ENCODE measurements at regions not wholly inside any gene's neighbourhood (a gene's known extent, or its start where the extent isn't known, plus 50 kb on each side); places are given as distances from the start of the nearest gene placed in this dataset.
"Not testable (repeated sequence)": the region's sequence is repeated elsewhere in the genome, so short reads cannot be mapped to it uniquely, and the experiment has no call there.

DNA sequence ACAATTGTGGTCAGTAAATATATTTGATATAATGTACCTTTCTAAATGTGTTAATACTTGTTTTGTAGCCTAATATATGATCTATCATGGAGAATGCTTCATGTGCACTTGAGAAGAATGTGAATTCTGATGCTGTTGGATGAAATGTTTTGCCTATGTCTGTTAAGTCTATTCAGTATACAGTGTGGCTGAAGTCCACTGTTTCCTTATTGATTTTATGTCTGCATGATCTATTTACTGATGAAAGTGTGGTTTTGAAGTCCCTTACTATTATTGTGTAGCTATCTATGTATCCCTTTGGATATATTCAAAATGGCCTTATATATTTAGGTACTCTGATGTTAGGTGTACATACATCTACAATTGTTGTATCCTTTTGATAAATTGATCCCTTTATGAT is 515.8 kb upstream of the EPHA5 start:
- Mint-ChIP-seq H3K36me3 (no peaks in the 10 kb centered on the region), H3K4me3 (no peak overlapping the region), H3K27ac (no peak overlapping the region), H3K9me3 (peaks cover 9% of the 10 kb centered on the region), H3K27me3 (no peaks in the 10 kb centered on the region), H3K4me1 (no peaks in the 10 kb centered on the region)
- CTCF ChIA-PET = no interaction called here
- no peak for DNase-seq

DNA sequence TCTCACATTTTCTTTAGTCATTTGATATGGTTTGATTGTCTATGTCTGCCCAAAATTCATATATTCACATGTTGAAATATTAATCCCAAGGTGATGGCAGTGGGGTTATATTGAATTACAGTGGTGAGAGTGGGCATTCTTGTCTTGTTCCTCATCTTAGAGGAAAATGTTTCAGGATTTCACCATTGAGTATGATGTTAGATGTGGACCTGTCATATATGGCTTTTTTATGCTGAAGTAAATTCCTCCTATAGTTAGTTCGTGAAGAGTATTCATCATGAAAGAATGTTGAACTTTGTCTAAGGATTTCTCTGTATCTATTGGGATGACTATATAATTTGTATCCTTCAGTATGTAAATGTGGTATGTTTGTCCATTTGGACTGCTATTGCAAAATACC is 512.3 kb upstream of the EPHA5 start:
- no peaks in the 10 kb centered on the region for H3K36me3 Mint-ChIP-seq
- H3K4me3 Mint-ChIP-seq = no peak overlapping the region
- no peaks in the 10 kb centered on the region for H3K4me1 Mint-ChIP-seq
- CTCF ChIA-PET = no interaction called here
- H3K27me3 Mint-ChIP-seq = no peaks in the 10 kb centered on the region
- H3K27ac Mint-ChIP-seq = no peak overlapping the region
- no peak for DNase-seq
- peaks cover 11% of the 10 kb centered on the region for H3K9me3 Mint-ChIP-seq

DNA sequence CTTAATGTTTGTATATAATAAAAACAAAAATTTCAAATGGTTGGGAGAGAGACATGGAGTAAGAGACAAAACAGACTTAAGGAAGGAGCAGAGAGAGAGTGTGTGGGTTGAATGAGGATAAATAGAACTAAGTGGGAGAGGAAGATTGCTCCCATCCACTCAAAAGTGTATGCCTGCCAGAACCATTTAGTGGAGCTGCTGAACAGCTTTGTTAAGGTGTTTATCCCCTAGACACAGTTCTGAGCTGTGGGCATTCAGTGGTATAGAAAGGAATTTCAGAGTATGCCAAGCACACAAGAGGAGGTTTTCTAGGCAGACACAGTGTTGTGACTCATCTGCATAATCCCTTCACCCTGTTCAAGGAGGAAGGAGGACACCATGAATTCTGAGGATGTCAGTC is 508.6 kb upstream of the EPHA5 start:
- H3K9me3 Mint-ChIP-seq = peaks cover 7% of the 10 kb centered on the region
- CTCF ChIA-PET = no interaction called here
- no peak overlapping the region for H3K4me3 Mint-ChIP-seq
- H3K27me3 Mint-ChIP-seq = no peaks in the 10 kb centered on the region
- no peaks in the 10 kb centered on the region for H3K36me3 Mint-ChIP-seq
- DNase-seq = no peak
- H3K4me1 Mint-ChIP-seq = no peaks in the 10 kb centered on the region
- H3K27ac Mint-ChIP-seq = no peak overlapping the region

DNA sequence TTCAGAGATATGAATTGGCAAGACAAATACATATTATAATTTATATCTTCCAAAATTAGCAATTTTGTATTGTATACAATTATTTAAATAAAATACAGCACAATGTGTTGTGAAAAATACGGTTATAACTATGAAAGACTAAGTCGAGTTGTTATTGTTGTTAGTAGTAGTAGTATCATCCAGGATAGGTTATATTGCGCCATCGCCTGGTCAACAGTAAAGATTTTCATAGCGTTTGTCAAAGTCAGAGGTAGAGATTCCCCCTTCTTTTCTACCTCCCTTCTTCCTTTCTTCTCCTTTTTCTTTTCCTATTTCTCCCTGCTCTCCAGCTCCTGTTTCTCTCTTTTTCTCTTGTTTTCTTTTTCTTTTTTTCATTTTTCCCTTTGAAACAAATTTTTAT is 499.1 kb upstream of the EPHA5 start:
- H3K36me3 Mint-ChIP-seq = no peaks in the 10 kb centered on the region

DNA sequence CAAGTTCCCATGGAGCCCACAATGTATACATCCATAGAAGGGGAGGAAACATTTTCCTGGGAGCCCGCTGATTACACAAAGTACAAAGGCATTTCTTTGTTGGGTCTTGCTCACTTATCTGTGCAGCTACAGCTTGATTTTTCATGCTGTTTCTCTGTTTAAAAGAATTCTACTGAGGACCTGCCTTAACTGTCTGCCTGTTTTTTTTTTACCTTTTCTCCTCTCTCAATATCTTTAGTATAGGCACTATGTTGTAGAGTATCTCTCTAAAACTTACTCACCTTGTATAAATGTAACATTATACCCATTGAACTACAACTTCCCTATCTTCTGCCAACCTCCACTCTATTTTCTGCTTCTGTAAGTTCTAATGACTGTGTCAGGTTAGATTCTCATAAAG is 494.6 kb upstream of the EPHA5 start:
- CTCF ChIA-PET = no interaction called here
- H3K27me3 Mint-ChIP-seq = no peaks in the 10 kb centered on the region
- no peak overlapping the region for H3K4me3 Mint-ChIP-seq
- H3K27ac Mint-ChIP-seq = no peak overlapping the region
- no peaks in the 10 kb centered on the region for H3K36me3 Mint-ChIP-seq
- no peak for DNase-seq
- peaks cover 9% of the 10 kb centered on the region for H3K9me3 Mint-ChIP-seq
- H3K4me1 Mint-ChIP-seq = no peaks in the 10 kb centered on the region

More for the DNA sequence above, 499.1 kb upstream of the EPHA5 start:
- Mint-ChIP-seq H3K4me1 (no peaks in the 10 kb centered on the region), H3K27me3 (no peaks in the 10 kb centered on the region), H3K4me3 (no peak overlapping the region), H3K9me3 (peaks cover 8% of the 10 kb centered on the region), H3K27ac (no peak overlapping the region)
- CTCF ChIA-PET = no interaction called here
- no peak for DNase-seq

DNA sequence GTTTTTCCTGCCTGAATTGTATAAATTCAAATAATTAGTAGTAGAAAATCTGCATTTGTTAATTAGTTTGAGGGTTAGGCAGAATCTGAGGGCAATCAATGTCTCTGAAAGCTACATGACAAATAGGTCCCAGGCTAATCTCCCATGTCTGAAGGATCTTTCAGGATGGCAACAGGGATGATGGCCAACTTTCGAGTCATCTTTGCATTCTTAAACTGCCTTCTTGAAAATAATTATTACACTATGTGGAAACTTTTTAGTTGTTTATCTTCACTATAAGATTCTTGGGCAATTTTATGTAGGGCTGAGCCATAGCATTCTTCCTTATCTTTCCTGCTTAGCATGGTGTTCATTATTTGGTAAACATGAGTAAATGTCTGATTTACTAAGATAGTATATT is 490.3 kb upstream of the EPHA5 start:
- H3K36me3 Mint-ChIP-seq = no peaks in the 10 kb centered on the region
- peaks cover 18% of the 10 kb centered on the region for H3K9me3 Mint-ChIP-seq
- H3K27ac Mint-ChIP-seq = no peak overlapping the region
- H3K27me3 Mint-ChIP-seq = no peaks in the 10 kb centered on the region
- H3K4me1 Mint-ChIP-seq = no peaks in the 10 kb centered on the region
- CTCF ChIA-PET = no interaction called here
- H3K4me3 Mint-ChIP-seq = no peak overlapping the region
- no peak for DNase-seq

DNA sequence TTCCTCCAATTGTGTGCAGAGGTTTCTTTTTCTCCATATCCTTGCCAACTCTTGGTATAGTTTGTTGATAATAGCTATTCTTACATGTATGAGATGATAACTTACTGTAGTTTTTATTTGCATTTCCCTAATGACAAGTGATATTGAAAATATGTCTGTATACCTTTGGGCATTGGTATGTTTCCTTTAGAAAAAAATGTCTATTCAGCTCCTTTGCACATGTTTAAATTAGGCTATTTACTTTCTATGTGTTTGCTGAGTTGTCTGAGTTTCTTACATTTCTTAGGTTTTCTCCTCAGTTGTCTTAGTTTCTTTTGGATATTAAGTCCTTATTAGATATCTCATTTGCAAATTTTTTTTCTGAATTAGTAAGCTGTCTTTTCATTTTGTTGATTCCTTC is 487.3 kb upstream of the EPHA5 start:
- peaks cover 13% of the 10 kb centered on the region for H3K9me3 Mint-ChIP-seq
- CTCF ChIA-PET = no interaction called here
- H3K27ac Mint-ChIP-seq = no peak overlapping the region
- DNase-seq = no peak
- no peak overlapping the region for H3K4me3 Mint-ChIP-seq
- no peaks in the 10 kb centered on the region for H3K36me3 Mint-ChIP-seq
- H3K4me1 Mint-ChIP-seq = no peaks in the 10 kb centered on the region
- no peaks in the 10 kb centered on the region for H3K27me3 Mint-ChIP-seq

DNA sequence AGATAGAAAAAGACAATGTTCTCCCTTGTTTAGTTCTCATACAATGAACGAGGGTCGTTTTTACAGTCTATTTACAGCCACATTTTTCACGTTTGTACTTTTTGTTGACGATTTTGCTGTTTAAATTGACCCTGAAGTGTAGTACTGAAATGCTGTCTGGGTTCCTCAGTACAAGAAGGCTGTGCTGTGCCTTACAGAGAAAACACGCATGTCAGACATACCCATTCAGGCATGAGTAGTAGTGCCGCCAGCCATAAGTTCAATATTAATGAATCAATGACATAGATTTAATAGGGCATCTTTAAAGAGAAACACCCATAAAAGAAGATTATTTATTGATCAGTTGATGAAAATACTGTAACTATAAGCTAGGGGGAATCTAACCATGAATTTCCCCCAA is 459.8 kb upstream of the EPHA5 start:
- no peaks in the 10 kb centered on the region for H3K36me3 Mint-ChIP-seq
- no peak overlapping the region for H3K4me3 Mint-ChIP-seq
- CTCF ChIA-PET = no interaction called here
- DNase-seq = no peak
- H3K9me3 Mint-ChIP-seq = no peaks in the 10 kb centered on the region
- H3K27me3 Mint-ChIP-seq = no peaks in the 10 kb centered on the region
- no peak overlapping the region for H3K27ac Mint-ChIP-seq
- no peaks in the 10 kb centered on the region for H3K4me1 Mint-ChIP-seq

DNA sequence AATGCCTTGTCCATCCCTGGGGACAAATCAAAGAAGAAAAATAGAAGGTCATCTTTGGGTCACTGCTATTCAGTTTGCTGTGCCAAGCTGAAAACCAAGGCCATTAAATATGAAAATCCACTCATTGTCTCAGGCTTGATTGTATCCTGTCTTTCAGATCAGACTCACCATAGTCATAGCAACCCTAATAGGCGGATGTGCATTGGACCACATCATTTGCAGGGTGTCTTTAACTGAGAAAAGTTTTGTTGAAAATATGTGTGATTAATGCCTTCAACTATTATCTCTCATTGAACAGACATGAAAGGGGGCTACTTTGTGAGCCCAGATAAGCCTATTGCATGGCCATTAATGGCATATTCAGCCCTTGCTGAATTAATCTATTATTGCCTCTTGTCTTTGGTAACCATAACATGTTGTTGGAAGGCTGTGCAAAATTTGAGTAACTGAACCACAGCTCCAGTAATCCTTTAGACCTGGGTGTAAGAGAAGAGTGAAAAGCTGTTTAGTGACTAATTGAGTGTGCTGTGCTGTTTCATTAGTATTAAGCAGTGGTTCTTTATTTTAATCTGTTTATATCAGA is 453.6 kb upstream of the EPHA5 start:
- Mint-ChIP-seq H3K9me3 (no peaks in the 10 kb centered on the region), H3K36me3 (no peaks in the 10 kb centered on the region), H3K4me1 (no peaks in the 10 kb centered on the region), H3K4me3 (no peak overlapping the region), H3K27me3 (no peaks in the 10 kb centered on the region), H3K27ac (no peak overlapping the region)
- no peak for DNase-seq
- CTCF ChIA-PET = no interaction called here

DNA sequence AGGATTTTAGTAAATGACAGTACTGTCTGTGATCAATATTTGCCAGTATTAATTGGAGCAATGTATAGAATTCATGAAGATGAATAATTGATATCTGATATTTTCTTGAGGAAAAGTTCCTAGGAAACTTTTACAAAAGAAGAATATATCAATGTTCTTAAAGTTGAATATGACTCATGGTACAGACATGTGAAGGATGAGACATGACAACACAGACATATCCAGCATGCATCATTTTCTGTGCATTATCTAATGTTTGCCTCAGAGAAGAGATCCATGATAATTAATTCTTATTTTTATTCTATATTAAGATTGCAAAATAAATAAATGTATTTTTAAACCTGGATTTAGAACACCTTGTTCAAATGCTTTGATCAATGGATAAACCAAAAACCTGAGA is 452.9 kb upstream of the EPHA5 start:
- H3K4me3 Mint-ChIP-seq = no peak overlapping the region
- no peaks in the 10 kb centered on the region for H3K27me3 Mint-ChIP-seq
- H3K27ac Mint-ChIP-seq = no peak overlapping the region
- H3K36me3 Mint-ChIP-seq = no peaks in the 10 kb centered on the region
- no peak for DNase-seq
- CTCF ChIA-PET = no interaction called here
- H3K9me3 Mint-ChIP-seq = no peaks in the 10 kb centered on the region
- no peaks in the 10 kb centered on the region for H3K4me1 Mint-ChIP-seq

DNA sequence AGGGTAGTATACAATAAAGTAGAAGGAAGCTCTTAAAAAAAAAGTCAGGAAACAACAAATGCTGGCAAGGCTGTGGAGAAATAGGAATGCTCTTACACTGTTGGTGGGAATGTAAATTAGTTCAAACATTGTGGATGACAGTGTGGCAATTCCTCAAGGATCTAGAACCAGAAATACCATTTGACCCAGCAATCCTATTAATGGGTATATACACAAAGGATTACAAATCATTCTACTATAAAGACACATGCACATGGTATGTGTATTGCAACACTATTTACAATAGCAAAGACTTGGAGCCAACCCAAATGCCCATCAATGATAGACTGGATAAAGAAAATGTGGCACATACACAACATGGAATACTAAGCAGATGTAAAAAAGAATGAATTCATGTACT is 444.9 kb upstream of the EPHA5 start:
- CTCF ChIA-PET, H3K4me1 Mint-ChIP-seq, DNase-seq, H3K36me3 Mint-ChIP-seq, H3K4me3 Mint-ChIP-seq, H3K27me3 Mint-ChIP-seq, H3K27ac Mint-ChIP-seq: not testable (repeated sequence)
- peaks cover 18% of the 10 kb centered on the region for H3K9me3 Mint-ChIP-seq

DNA sequence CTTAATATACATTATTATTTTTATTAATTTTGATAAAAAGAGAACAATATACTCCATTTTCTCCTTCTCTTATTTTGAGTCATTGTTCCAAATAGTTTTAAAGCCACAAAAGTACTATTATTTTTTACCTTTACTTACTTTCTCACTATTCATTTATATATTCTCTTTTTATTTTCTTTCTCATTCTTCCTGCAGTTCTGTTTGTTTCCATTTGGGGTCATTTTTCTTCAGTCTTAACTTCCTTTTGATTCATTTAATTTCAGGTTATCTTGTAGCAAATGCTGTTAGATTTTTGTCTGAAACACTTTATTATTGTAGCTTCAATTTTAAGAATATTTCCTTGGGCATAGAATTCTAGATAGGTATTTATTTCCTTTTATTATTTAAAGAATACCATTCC is 438.6 kb upstream of the EPHA5 start:
- Mint-ChIP-seq H3K27me3 (no peaks in the 10 kb centered on the region), H3K36me3 (no peaks in the 10 kb centered on the region), H3K4me3 (no peak overlapping the region), H3K27ac (no peak overlapping the region), H3K9me3 (peaks cover 7% of the 10 kb centered on the region), H3K4me1 (no peaks in the 10 kb centered on the region)
- CTCF ChIA-PET = no interaction called here
- no peak for DNase-seq

DNA sequence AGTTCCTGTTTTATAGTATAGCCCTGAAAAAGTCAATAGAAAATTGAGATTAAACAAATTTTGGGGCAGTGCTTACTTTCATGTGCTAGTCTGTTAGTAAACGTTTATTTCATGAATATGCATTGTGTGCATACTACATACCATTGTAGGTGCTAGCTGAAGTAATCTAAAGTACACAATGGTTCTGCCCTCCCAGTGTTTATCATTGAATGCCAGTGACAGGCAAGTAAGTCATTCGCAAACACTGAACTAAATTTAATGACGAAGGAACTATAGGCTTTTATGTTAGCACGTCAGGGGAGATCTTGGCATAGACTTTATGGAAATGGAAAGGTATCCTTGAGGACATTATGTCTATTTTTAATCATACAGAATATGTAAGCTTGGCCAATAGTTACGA is 426.9 kb upstream of the EPHA5 start:
- CTCF ChIA-PET = no interaction called here
- Mint-ChIP-seq H3K36me3 (no peaks in the 10 kb centered on the region), H3K4me1 (no peaks in the 10 kb centered on the region), H3K4me3 (no peak overlapping the region), H3K27me3 (no peaks in the 10 kb centered on the region), H3K9me3 (peaks cover 12% of the 10 kb centered on the region), H3K27ac (no peak overlapping the region)
- no peak for DNase-seq

DNA sequence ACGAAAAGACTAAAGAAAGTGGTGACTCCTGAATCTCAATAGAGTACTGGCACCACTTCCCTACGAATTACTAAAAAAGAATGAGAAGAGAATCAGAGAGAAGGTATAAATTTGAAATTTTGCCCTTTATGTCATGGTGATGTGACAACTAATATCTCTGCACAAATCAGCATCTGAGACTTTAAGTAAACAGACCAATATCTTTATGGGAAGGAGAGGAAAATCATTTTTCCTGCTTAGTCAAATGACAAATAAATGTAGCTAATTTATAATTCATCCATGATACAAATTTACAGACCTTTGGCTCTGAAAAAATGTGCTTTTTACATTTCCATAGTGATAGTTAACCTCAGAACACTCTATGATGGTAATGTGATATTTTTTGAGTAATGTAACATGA is 424.8 kb upstream of the EPHA5 start:
- H3K9me3 Mint-ChIP-seq = peaks cover 15% of the 10 kb centered on the region
- CTCF ChIA-PET = no interaction called here
- H3K27ac Mint-ChIP-seq = no peak overlapping the region

DNA sequence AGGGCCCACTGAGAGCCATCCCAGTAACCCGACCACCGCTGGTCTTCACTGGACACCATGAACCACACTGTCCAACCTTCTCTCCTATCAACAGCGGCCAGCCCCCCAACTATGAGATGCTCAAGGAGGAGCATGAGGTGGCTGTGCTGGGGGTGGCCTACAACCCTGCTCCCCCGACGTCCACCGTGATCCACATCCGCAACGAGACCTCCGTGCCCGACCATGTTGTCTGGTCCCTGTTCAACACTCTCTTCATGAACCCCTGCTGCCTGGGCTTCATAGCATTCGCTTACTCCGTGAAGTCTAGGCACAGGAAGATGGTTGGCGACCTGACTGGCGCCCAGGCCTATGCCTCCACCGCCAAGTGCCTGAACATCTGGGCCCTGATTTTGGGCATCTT is 423.8 kb upstream of the EPHA5 start:
- Mint-ChIP-seq H3K27ac (no peak overlapping the region), H3K27me3 (no peaks in the 10 kb centered on the region), H3K36me3 (no peaks in the 10 kb centered on the region), H3K4me1 (no peaks in the 10 kb centered on the region), H3K4me3 (no peak overlapping the region), H3K9me3 (peaks cover 15% of the 10 kb centered on the region)
- no peak for DNase-seq
- CTCF ChIA-PET = no interaction called here

More for the DNA sequence above, 424.8 kb upstream of the EPHA5 start:
- Mint-ChIP-seq H3K4me1 (no peaks in the 10 kb centered on the region), H3K36me3 (no peaks in the 10 kb centered on the region), H3K27me3 (no peaks in the 10 kb centered on the region), H3K4me3 (no peak overlapping the region)
- DNase-seq = no peak

DNA sequence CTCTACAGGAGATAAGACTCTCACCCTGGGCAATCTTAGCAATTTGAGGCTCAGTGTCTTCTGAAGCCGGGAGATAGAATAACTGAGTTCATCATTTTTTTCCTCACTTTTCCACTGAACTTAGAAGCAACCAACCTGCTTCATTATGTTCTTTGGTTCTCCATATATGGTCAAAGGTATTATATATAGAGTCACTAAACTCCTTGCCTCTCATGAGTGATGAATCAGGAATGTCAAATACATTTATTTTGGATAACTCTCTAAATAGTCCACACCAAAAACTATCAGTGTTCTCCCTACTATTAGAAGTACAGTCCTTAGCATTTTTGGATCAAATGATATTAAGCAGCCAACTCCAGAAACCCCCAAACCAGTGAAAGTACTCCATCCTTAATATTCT is 421.5 kb upstream of the EPHA5 start:
- Mint-ChIP-seq H3K27me3 (no peaks in the 10 kb centered on the region), H3K27ac (no peak overlapping the region), H3K36me3 (no peaks in the 10 kb centered on the region), H3K9me3 (peaks cover 19% of the 10 kb centered on the region), H3K4me1 (no peaks in the 10 kb centered on the region), H3K4me3 (no peak overlapping the region)
- CTCF ChIA-PET = no interaction called here
- DNase-seq = no peak

Measured in activated naive CD4-positive, alpha-beta T cell treated with anti-CD3 and anti-CD28 coated beads, Interleukin-2, amount 10 ng/mL, durations not matched to agents 7 days and 5 days (primary cell).